ENCODE measurements at regions not wholly inside any gene's neighbourhood (a gene's known extent, or its start where the extent isn't known, plus 50 kb on each side); places are given as distances from the start of the nearest gene placed in this dataset.

DNA sequence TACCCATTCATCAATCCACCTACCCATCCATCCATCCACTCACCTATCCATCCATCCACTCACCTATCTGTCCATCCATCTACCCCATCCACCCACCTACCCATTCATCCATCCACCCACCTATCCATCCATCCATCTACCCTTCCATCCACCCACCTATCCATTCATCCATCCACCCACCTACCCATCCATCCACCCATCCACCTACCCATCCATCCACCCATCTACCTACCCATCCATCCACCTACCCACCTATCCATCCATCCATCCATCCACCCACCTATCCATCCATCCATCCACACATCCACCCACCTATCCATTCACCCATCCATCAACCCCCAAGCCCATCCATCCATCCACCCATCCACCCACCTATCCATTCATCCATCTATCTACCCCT is 267.1 kb downstream of the MRTFB start:
- H3K4me1 ChIP-seq: no peaks in the 10 kb centered on the region
- no peak overlapping the region for H3K4me3 ChIP-seq
- no peaks in the 10 kb centered on the region for H3K27me3 ChIP-seq (ENCODE audit: low read depth)
- H3K9me3 ChIP-seq: 0 out of 2 replicates have a peak, but pooled peaks cover 2% of the 10 kb centered on the region
- no peaks in the 10 kb centered on the region for H3K36me3 ChIP-seq (replicated peaks)
- in situ Hi-C loops (cut with MboI; ENCODE audit: low sequenced_read_pairs): no loop called here
- DNase-seq (ENCODE audit: low spot score in 2 of 2): no peak

DNA sequence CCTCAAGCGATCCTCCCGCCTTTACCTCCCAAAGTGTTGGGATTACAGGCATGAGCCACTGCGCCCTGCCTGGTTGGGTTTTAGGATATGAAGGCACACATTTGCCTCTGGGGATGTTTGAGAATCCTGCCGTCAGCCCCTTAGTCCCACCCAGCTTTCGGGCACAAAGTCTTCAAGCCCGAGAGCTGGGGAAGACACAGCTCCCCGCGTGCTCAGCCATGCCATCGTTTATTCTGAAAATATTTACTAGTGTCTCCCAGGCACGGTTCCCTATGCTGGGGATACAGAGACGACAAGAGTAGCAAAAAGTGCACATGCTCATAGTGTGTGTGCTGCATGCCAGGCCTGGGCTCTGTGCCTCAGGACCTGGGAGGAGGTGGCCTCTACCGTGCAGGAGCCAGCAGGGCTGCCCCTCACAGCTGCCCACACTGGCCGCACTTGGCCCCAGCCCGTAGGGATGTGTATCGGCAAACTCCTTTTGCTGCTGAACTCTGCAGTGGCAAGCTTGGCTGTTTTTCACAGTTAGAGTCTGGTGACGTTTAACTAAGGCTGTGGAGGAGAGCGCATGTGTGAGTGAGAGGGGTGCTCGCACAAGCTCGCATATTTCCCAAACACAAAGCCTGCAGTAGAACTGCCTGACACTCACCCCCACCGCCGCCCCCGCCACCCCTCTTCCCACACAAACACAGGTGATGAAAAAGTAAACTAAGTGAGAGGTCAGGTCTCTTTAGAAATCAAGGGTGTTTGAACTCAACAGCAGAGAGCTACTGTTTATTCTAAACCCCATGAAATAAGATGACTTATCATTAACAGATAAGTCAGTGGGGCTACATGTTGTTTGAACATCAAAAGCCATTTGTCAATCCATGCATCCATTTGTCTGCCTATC is 266.4 kb downstream of the MRTFB start:
- H3K4me3 ChIP-seq: no peak overlapping the region
- in situ Hi-C loops (cut with MboI; ENCODE audit: low sequenced_read_pairs): no loop called here

DNA sequence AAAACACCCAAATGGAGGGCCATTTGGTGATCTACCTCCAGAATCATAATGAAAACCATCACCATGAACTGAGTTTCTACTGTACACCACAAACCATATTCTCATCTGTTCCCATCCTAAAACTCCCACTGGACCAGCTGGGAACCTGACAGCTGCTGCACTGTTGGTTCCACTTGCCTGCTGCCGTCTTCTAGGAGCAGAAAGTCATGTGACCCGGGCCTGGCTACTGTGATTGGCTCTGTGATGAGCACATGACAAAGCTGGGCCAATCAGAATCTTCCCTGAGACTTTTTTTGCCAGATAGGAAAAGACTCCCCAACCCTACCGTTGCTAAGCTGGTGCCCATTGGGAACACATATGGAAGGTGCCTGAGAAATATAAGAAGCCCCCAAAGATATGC is 264.2 kb downstream of the MRTFB start:
- H3K4me3 ChIP-seq: no peak overlapping the region
- in situ Hi-C loops (cut with MboI; ENCODE audit: low sequenced_read_pairs): no loop called here
- no peaks in the 10 kb centered on the region for H3K27me3 ChIP-seq (ENCODE audit: low read depth)
- H3K9me3 ChIP-seq: 0 out of 2 replicates have a peak, but pooled peaks cover 2% of the 10 kb centered on the region
- no peak for DNase-seq (ENCODE audit: low spot score in 2 of 2)
- no peaks in the 10 kb centered on the region for H3K36me3 ChIP-seq (replicated peaks)
- H3K4me1 ChIP-seq: no peaks in the 10 kb centered on the region

More for the DNA sequence above, 266.4 kb downstream of the MRTFB start:
- H3K9me3 ChIP-seq: 0 out of 2 replicates have a peak, but pooled peaks cover 2% of the 10 kb centered on the region
- no peaks in the 10 kb centered on the region for H3K36me3 ChIP-seq (replicated peaks)
- H3K4me1 ChIP-seq: no peaks in the 10 kb centered on the region
- H3K27me3 ChIP-seq (ENCODE audit: low read depth): no peaks in the 10 kb centered on the region
- no peak for DNase-seq (ENCODE audit: low spot score in 2 of 2)

DNA sequence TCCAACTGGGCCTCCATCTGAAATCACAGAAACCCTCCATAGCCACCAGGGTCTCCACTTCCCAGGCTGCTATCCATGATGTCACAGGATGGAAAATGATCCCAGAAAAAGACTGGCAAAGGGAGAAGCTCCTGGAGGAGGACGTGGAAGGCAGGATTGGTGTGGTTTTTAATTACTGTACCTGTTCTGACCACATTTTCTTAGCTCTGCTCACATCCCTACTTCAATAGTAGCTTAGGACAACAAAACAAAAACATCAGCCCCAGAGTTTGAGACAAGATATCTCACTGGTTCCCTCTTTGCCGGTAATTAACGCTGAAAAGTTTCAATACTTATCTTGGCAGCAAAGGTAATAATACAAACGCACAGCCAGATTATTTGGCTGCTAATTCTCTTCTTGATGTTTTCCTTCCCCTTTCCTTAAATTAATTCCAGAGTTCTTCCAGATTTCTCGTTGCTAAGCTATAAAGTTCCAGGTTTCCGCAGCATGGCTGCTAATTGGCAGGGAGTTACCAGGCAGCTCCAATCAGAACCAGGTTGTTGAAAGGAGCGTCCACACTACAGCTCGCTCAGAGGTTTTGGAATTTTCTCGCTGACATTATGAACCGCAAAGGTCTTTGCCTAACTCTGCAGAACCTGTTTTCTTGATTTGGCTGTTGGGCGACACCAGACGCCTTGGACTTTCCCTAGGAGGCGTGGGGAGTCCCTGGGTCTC is 263.4 kb downstream of the MRTFB start:
- no peaks in the 10 kb centered on the region for H3K4me1 ChIP-seq
- H3K36me3 ChIP-seq (replicated peaks): no peaks in the 10 kb centered on the region
- in situ Hi-C loops (cut with MboI; ENCODE audit: low sequenced_read_pairs): no loop called here
- 0 out of 2 replicates have a peak, but pooled peaks cover 2% of the 10 kb centered on the region for H3K9me3 ChIP-seq
- DNase-seq (ENCODE audit: low spot score in 2 of 2): no peak
- H3K4me3 ChIP-seq: no peak overlapping the region
- no peaks in the 10 kb centered on the region for H3K27me3 ChIP-seq (ENCODE audit: low read depth)

DNA sequence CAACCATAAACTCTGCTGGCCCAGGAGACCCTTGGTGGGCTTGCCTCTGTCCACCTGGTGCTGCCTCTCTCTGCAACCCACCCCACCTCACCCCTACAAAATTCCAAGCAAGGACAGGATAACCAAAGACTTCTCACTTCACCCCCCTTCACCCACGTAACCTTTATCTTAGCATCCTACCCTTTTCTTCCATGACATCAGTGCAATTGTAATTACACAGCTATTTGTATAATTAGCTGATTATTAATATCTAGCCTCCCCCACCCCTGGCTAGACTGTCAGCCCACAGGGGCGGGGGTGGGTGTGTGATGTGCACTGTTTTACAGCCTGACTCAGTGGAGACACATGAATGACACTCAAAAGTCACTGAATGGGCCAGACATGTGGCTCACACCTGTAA is 262.2 kb downstream of the MRTFB start:
- no peaks in the 10 kb centered on the region for H3K4me1 ChIP-seq
- 0 out of 2 replicates have a peak, but pooled peaks cover 2% of the 10 kb centered on the region for H3K9me3 ChIP-seq
- in situ Hi-C loops (cut with MboI; ENCODE audit: low sequenced_read_pairs): no loop called here
- peaks cover under 1% of the 10 kb centered on the region for H3K36me3 ChIP-seq (replicated peaks)
- no peak overlapping the region for H3K4me3 ChIP-seq
- H3K27me3 ChIP-seq (ENCODE audit: low read depth): no peaks in the 10 kb centered on the region
- DNase-seq (ENCODE audit: low spot score in 2 of 2): no peak

DNA sequence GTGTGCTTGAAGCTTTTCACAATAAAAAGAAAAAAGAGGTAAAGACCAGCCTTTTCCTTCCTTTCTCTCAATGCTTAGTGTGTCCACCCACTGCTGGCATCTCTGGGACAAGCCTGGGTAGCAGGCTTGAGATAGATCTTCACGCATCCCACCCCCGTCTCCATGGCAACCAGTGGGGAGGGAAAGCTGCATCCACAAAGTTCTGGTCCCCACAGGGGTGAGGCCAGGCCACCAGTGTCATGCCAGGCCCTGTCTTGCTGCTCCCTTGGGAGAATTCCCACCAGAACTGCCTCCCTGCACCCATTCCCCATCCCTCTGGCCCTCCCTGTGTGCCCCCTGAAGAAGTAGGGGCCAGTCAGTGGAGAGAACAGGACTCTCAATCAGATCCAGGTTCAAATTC is 259.9 kb downstream of the MRTFB start:
- Histone ChIP-seq H3K36me3 (replicated peaks) (peaks cover 6% of the 10 kb centered on the region), H3K4me3 (no peak overlapping the region), H3K9me3 (0 out of 2 replicates have a peak, but pooled peaks cover 2% of the 10 kb centered on the region), H3K4me1 (peaks cover 6% of the 10 kb centered on the region), H3K27me3 (ENCODE audit: low read depth) (no peaks in the 10 kb centered on the region)
- DNase-seq (ENCODE audit: low spot score in 2 of 2): no peak
- in situ Hi-C loops (cut with MboI; ENCODE audit: low sequenced_read_pairs): no loop called here

DNA sequence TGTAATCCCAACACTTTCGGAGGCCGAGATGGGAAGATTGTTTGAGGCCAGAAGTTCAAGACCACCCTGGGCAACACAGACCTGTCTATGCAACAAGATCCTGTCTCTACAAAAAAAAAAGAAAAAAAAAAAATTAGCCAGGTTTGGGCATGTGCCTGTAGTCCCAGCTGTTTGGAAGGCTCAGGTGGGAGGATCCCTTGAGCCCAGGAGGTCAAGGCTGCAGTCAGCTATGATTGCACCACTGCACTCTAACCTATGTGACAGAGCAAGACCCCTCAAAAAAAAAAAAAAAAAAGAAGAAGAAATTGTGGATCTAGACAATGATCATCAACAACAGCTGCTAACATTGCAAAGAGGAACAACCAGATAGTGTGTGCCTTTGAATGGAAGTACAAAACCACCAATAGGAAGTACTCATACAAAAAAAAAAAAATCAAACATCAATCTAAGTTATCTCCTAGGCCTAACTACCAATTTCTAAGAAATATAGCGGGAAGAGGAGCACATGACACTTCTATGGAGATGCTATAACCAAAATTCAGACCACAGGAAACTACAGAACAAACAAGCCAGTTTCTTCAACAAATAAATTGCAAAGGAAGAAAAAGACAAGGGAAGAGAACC is 258.7 kb downstream of the MRTFB start:
- in situ Hi-C loops (cut with MboI; ENCODE audit: low sequenced_read_pairs): no loop called here
- peaks cover 6% of the 10 kb centered on the region for H3K4me1 ChIP-seq
- H3K36me3 ChIP-seq (replicated peaks): peaks cover 6% of the 10 kb centered on the region
- no peaks in the 10 kb centered on the region for H3K9me3 ChIP-seq
- H3K4me3 ChIP-seq: no peak overlapping the region
- no peak for DNase-seq (ENCODE audit: low spot score in 2 of 2)
- no peaks in the 10 kb centered on the region for H3K27me3 ChIP-seq (ENCODE audit: low read depth)

DNA sequence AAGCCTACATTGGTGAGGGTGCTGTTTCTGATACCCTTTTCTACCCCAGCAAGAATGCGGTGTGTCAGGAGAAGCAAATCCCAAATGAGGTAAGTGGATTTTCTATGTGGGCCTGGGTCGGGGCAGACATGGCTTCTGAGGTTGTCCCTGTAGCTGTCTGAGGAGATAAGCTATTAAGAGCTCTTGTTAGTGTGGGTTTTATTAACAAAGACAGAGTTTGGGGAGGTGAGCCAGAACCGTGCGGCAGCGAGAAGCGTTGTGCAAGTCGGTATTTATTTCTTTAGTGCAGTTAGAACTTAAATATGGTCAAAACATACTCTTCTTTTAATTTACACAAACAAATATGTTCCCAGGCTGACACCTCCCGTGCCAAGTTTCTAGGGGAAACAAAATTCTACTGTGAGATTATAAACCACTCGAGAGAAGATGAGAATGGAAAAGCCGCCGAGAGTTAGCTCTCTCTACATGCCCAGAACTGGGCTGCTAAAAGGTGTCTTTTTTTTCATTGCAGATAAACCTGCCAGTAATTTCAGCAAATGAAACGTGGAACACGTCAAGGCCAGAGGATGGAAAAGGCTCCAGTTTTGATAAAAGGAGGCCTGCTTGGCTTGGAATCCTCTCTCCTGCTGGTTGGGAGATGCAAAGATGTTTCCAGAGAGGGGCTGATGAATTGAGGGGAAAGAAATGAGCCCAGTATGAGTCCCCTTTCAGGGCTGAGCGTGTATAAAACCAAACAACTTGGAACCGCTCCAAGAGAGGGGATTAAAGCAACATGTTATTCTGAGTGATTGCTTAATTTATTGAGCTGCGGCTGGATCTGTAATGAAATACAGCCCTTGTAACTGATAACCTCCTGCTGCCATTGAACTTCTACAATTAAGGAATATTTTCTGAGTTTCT is 254.6 kb downstream of the MRTFB start:
- no peak overlapping the region for H3K4me3 ChIP-seq
- no peaks in the 10 kb centered on the region for H3K27me3 ChIP-seq (ENCODE audit: low read depth)
- no peaks in the 10 kb centered on the region for H3K9me3 ChIP-seq
- peak; percentile 78 to 79 for DNase-seq (ENCODE audit: low spot score in 2 of 2)
- H3K36me3 ChIP-seq (replicated peaks): peaks cover 6% of the 10 kb centered on the region
- H3K4me1 ChIP-seq: peaks cover 6% of the 10 kb centered on the region
- in situ Hi-C loops (cut with MboI; ENCODE audit: low sequenced_read_pairs): no loop called here

DNA sequence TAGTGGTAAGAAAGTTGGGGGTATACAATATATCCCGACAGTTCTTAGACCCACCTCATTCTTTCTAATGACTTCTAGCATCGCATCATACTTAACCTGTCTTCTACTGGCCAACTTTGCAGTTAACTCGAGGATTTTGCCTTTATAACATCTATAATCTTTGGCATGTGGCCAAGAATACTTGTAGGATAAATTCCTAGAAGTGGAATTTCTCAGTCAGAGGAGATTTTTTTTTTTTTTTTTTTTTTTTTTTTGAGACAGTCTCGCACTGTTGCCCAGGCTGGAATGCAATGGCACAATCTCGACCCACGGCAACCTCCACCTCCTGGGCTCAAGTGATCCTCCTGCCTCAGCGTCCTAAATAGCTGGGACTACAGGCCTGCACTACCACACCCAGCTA is 253.5 kb downstream of the MRTFB start:
- in situ Hi-C loops (cut with MboI; ENCODE audit: low sequenced_read_pairs): no loop called here
- H3K4me1 ChIP-seq: peaks cover 6% of the 10 kb centered on the region
- no peak overlapping the region for H3K4me3 ChIP-seq
- no peak for DNase-seq (ENCODE audit: low spot score in 2 of 2)
- H3K9me3 ChIP-seq: no peaks in the 10 kb centered on the region
- H3K27me3 ChIP-seq (ENCODE audit: low read depth): no peaks in the 10 kb centered on the region
- peaks cover 6% of the 10 kb centered on the region for H3K36me3 ChIP-seq (replicated peaks)

DNA sequence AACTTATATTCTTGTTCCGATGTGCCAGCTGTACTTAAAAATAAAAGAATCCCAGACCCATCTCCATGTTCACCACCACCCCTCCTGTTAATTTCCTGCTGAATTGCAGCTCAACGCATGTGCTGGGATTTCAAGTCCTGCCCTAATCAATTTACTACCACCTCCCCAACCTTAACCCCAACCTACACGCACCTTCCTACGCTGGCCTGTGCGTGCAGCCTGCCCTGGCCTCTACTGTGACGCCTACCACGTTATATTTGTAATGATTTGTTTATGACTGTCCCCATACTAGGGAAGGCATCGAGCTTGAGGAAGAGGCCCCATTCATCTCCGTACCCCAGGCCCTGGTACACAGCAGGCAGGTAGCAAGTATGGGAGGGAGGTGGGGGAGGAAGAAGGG is 251.1 kb downstream of the MRTFB start:
- H3K9me3 ChIP-seq: no peaks in the 10 kb centered on the region
- H3K4me1 ChIP-seq: peaks cover 6% of the 10 kb centered on the region
- DNase-seq (ENCODE audit: low spot score in 2 of 2): no peak
- in situ Hi-C loops (cut with MboI; ENCODE audit: low sequenced_read_pairs): no loop called here
- no peak overlapping the region for H3K4me3 ChIP-seq
- H3K36me3 ChIP-seq (replicated peaks): no peaks in the 10 kb centered on the region
- H3K27me3 ChIP-seq (ENCODE audit: low read depth): no peaks in the 10 kb centered on the region

DNA sequence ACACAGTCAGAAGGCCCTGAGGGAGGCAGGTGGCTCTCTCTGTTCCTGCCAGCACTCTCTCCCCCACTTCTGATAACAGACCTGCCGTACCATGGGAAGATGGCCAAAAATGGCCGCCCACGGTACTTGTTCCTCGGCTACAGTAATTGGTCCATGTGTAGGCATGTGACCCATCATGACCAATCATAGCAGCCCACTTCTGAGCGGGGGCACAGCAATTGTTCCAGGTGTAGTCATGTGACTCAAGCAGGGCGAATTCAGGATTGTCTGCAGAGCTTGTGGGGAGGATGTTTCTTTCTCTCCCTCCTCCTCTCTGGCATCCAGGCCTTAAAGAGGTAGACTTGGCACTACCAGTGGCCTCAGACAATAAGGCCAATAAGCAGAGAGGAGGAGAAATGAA is 250.4 kb downstream of the MRTFB start:
- Histone ChIP-seq H3K9me3 (no peaks in the 10 kb centered on the region), H3K36me3 (replicated peaks) (no peaks in the 10 kb centered on the region), H3K4me3 (no peak overlapping the region), H3K27me3 (ENCODE audit: low read depth) (no peaks in the 10 kb centered on the region), H3K4me1 (peaks cover 4% of the 10 kb centered on the region)
- DNase-seq (ENCODE audit: low spot score in 2 of 2): no peak
- in situ Hi-C loops (cut with MboI; ENCODE audit: low sequenced_read_pairs): no loop called here

DNA sequence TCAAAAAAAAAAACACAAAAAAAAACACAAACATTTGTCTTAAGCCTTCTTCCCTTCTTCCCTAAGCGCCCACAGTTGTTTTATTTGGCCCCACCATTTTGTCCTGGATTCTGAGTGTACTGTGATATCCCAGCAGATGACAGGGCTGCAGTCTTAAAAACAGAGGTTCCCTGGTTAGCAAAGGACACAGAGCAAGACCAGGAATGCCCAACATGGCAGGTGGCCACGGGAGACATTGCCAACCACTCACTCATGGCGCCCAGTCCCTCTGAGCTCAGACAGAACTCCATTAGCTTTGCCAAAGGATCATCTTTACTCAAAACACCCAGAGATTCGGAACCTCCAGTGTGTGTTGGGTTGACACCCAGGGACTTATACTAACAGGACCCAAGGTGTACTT is 249.3 kb downstream of the MRTFB start:
- no peak overlapping the region for H3K4me3 ChIP-seq
- H3K9me3 ChIP-seq: no peaks in the 10 kb centered on the region
- no peak for DNase-seq (ENCODE audit: low spot score in 2 of 2)
- in situ Hi-C loops (cut with MboI; ENCODE audit: low sequenced_read_pairs): no loop called here
- no peaks in the 10 kb centered on the region for H3K4me1 ChIP-seq
- H3K36me3 ChIP-seq (replicated peaks): no peaks in the 10 kb centered on the region
- no peaks in the 10 kb centered on the region for H3K27me3 ChIP-seq (ENCODE audit: low read depth)
